ENCODE measurements at regions not wholly inside any gene's neighbourhood (a gene's known extent, or its start where the extent isn't known, plus 50 kb on each side); places are given as distances from the start of the nearest gene placed in this dataset.
"Not testable (repeated sequence)": the region's sequence is repeated elsewhere in the genome, so short reads cannot be mapped to it uniquely, and the experiment has no call there.

DNA sequence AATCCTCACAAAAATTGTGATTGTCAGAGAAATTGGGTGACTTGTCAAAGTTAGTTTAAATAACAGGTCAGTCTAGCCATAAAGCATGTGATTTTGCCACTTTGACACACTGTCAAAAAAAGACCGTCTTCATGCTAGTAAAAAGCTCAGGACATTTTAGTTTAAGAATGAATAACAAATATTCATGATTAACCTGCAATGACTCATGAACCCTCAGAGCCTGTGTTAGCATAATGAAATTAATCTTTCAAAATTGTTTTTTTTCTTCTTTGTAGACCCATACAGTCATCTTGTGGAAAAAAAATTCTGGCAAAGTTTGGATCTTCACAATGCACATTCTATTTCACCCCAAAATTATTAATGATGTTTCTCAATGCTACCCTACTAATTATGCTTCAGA is 255.2 kb upstream of the POT1 start:
- no peak overlapping the region for H3K4me3 ChIP-seq (ENCODE audit: low read depth, low read length)
- DNase-seq (ENCODE audit: low read depth) = peak; percentile 8
- TF ChIP-seq CTCF (conservative IDR thresholded peaks at IDR 0.05; ENCODE audit: low read depth, low read length) = no peak

GRCh38 chr7:125181569-125182267 is 252.1 kb upstream of the POT1 start:
- H3K4me3 ChIP-seq (ENCODE audit: low read depth, low read length); DNase-seq (ENCODE audit: low read depth): not testable (repeated sequence)

- no peak for TF ChIP-seq CTCF (conservative IDR thresholded peaks at IDR 0.05; ENCODE audit: low read depth, low read length)
- no peak overlapping the region for H3K4me3 ChIP-seq (ENCODE audit: low read depth, low read length)
- DNase-seq (ENCODE audit: low read depth) = peak; percentile 17
Observed at GRCh38 chr7:125173571-125173970, 243.9 kb upstream of the POT1 start.

DNA sequence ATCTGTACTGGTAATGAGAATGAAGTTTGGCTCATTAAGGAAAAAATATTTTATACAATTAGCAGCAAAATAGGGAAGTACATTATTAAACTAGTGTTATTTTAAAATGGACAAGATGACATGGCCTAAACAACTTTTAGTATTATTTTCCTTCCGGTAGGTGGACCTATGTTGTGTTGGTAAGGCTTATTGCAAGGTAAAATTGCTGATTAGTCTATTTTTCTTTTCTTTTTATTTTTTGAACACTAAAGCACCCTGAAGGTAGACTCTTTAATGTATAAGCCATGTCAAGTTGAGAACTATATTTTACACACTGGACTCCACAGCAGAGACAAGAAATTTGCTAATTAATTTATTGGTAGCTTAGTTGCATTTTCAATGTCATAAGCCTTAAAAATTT is 239.5 kb upstream of the POT1 start:
- H3K4me3 ChIP-seq (ENCODE audit: low read depth, low read length) = no peak overlapping the region
- DNase-seq (ENCODE audit: low read depth) = no peak
- no peak for TF ChIP-seq CTCF (conservative IDR thresholded peaks at IDR 0.05; ENCODE audit: low read depth, low read length)

GRCh38 chr7:125154930-125155329 is 225.3 kb upstream of the POT1 start:
- H3K4me3 ChIP-seq (ENCODE audit: low read depth, low read length) = no peak overlapping the region
- no peak for TF ChIP-seq CTCF (conservative IDR thresholded peaks at IDR 0.05; ENCODE audit: low read depth, low read length)
- DNase-seq (ENCODE audit: low read depth) = no peak

DNA sequence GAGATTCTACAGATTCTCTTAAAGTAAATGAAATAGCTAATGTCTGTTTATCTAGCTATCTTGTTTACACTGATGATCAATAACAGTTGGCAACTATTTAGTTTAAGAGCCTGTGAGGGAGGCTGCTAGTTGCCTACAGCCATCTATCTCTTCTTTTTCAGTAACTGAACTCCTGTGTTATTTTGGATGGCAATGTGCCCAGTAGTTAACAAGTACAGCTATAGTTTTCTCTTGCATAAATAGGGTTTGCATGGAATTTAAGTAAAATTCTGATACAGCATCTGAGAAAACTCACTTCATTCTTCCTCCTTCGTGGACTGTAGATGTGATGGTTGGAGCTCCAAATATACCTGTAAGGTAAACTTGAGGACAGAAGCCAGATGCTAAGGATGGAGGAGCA is 219.5 kb upstream of the POT1 start:
- H3K4me3 ChIP-seq (ENCODE audit: low read depth, low read length) = no peak overlapping the region
- peak; percentile 82 for DNase-seq (ENCODE audit: low read depth)
- no peak for TF ChIP-seq CTCF (conservative IDR thresholded peaks at IDR 0.05; ENCODE audit: low read depth, low read length)

DNA sequence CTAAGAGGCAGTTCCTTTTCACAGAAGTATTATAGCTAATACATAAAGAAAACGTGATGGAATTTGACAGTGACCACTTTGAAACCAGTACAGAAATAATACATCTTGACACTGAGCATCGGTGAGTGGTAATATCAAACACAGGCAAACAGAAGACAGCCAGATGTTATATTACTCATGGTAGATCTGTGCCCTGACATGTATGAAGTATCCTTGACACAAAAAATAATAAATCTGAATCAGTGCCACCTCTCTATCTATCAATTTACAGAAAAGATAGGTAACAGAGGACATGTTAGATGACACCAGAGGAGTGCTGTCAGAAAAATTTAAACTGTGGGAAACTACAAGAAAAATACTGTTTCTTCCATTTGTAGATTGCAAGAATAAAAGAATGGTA is 217.4 kb upstream of the POT1 start:
- no peak for TF ChIP-seq CTCF (conservative IDR thresholded peaks at IDR 0.05; ENCODE audit: low read depth, low read length)
- H3K4me3 ChIP-seq (ENCODE audit: low read depth, low read length) = no peak overlapping the region
- DNase-seq (ENCODE audit: low read depth) = no peak

Data from choroid plexus epithelial cell (primary cell).